ENCODE measurements at regions not wholly inside any gene's neighbourhood (a gene's known extent, or its start where the extent isn't known, plus 50 kb on each side); places are given as distances from the start of the nearest gene placed in this dataset.

DNA sequence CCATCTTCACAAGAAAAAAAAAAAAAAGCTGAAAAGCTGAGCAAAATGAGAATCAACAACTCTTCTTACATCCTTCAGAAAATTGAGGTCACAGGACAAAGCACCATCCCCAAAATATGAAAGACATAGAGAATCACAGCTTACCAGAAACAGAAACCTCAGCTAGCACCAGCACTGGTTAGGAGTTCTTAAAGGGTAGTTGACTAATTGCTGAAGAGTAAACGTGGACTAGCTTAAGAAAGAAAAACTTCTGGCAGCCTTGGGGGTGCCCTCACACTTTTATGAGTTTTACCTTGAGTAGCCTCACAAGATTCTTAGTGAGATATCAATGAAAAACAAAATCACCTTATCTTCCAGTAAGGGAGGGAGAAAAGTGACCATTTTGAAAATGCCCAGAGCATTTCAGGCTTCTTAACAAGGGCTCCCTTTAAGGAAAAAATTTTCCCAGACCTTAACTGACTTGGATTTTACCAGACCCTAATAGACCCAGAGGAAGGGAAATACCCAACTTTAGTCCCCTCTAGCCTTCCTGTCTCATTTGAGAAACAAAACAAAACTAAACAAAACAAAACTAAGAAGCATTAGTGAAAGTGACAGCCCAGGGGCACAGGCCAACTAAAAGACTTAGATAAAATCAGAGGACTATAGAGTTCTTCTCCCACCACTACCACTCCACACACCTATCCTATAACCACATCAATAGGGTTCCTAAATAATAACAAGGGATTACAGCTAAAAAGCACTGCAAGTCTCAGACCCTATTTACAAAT lies 888.6 kb downstream of the DIAPH3 start:
- Histone ChIP-seq H3K27me3 (no peaks in the 10 kb centered on the region), H3K4me1 (no peaks in the 10 kb centered on the region), H3K9me3 (no peaks in the 10 kb centered on the region), H3K27ac (replicated peaks in 1 of 4) (no peak overlapping the region), H3K4me3 (no peak overlapping the region), H3K36me3 (no peaks in the 10 kb centered on the region)
- no peak for DNase-seq (ENCODE audit: extremely low spot score)
- TF ChIP-seq EP300 (IDR thresholded peaks at IDR 0.05): no peak
- no peak for TF ChIP-seq POLR2AphosphoS5 (IDR thresholded peaks at IDR 0.05)
- no peak for TF ChIP-seq POLR2A (IDR thresholded peaks at IDR 0.05; ENCODE audit: low read depth)
- TF ChIP-seq, protein P1, sequence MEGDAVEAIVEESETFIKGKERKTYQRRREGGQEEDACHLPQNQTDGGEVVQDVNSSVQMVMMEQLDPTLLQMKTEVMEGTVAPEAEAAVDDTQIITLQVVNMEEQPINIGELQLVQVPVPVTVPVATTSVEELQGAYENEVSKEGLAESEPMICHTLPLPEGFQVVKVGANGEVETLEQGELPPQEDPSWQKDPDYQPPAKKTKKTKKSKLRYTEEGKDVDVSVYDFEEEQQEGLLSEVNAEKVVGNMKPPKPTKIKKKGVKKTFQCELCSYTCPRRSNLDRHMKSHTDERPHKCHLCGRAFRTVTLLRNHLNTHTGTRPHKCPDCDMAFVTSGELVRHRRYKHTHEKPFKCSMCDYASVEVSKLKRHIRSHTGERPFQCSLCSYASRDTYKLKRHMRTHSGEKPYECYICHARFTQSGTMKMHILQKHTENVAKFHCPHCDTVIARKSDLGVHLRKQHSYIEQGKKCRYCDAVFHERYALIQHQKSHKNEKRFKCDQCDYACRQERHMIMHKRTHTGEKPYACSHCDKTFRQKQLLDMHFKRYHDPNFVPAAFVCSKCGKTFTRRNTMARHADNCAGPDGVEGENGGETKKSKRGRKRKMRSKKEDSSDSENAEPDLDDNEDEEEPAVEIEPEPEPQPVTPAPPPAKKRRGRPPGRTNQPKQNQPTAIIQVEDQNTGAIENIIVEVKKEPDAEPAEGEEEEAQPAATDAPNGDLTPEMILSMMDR (IDR thresholded peaks at IDR 0.05): no peak
- intact Hi-C loops (cut with DNase I): no loop called here
- WGBS: 36% methylated on average over 1 of the region's 1 CpG

DNA sequence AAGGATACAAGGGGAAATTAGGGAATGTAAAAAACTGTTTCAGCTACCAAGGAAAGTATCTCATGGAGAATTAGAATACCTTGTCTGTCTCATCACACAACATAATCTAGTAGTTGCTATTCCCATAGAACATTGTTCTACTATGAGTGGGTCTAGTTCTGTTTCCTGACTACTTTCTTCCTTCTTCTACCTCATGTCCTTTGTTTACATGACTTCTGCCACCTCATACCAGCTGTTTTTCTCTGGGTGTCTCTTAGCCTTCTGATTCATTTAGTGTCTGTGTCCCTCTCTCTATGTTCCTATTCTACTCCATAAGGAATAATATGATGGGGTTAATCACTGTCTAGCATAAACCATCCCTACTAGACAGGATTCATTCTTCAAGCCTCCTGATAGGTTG lies 887.3 kb downstream of the DIAPH3 start:
- no peak for DNase-seq (ENCODE audit: extremely low spot score)
- no peak overlapping the region for H3K27ac ChIP-seq (replicated peaks in 1 of 4)
- H3K4me3 ChIP-seq: no peak overlapping the region
- H3K4me1 ChIP-seq: no peaks in the 10 kb centered on the region
- intact Hi-C loops (cut with DNase I): no loop called here
- TF ChIP-seq EP300 (IDR thresholded peaks at IDR 0.05) (no peak), POLR2A (IDR thresholded peaks at IDR 0.05; ENCODE audit: low read depth) (no peak), POLR2AphosphoS5 (IDR thresholded peaks at IDR 0.05) (no peak)
- TF ChIP-seq, protein P1 (IDR thresholded peaks at IDR 0.05): no peak
- H3K9me3 ChIP-seq: no peaks in the 10 kb centered on the region
- no peaks in the 10 kb centered on the region for H3K36me3 ChIP-seq
- no peaks in the 10 kb centered on the region for H3K27me3 ChIP-seq

DNA sequence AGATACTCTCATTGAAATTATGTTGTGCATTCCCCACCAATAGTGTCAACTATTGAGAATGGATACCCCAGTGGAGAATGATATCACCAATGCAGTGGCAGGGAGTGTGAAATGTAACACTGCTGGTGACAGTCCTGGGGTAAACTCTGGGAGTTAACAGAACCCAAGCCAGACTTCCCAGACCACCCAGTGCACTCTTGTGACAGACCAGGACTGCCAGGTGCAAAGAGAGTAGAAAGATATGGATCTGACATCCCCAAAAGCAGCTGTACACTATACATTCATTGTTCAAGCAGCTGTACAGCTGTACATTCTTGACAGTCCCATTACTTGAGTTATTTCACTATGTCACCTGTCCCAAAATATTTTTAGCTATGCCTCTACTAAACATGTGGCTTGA lies 886.6 kb downstream of the DIAPH3 start:
- TF ChIP-seq, protein P1 (IDR thresholded peaks at IDR 0.05): no peak
- TF ChIP-seq POLR2A (IDR thresholded peaks at IDR 0.05; ENCODE audit: low read depth): no peak
- no peak for TF ChIP-seq EP300 (IDR thresholded peaks at IDR 0.05)
- no peak for TF ChIP-seq POLR2AphosphoS5 (IDR thresholded peaks at IDR 0.05)
- intact Hi-C loops (cut with DNase I): no loop called here
- no peak overlapping the region for H3K27ac ChIP-seq (replicated peaks in 1 of 4)
- H3K4me1 ChIP-seq: no peaks in the 10 kb centered on the region
- H3K4me3 ChIP-seq: no peak overlapping the region
- DNase-seq (ENCODE audit: extremely low spot score): no peak
- no peaks in the 10 kb centered on the region for H3K36me3 ChIP-seq
- H3K27me3 ChIP-seq: no peaks in the 10 kb centered on the region
- no peaks in the 10 kb centered on the region for H3K9me3 ChIP-seq

DNA sequence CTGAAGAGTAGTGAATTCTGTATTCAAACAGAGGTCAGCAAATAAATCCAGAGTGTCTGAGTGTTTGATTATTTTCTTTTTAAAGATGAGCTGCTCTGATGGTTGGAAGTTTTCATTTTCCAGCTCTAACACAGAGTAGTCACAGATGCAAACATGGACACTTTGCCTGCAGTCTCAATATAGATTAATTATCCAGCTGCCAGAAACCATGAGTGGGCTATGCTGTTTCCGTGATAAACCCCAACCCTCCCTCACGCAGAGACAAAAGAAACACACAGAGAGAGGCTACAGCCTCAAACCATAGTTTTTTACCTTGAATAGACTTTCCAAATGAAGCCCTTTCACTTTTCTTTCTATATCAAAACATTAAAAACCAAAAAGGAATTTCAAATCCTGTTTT lies 884.7 kb downstream of the DIAPH3 start:
- no peak overlapping the region for H3K4me3 ChIP-seq
- 57% methylated on average over 2 of the region's 2 CpGs for WGBS
- no peaks in the 10 kb centered on the region for H3K4me1 ChIP-seq
- DNase-seq (ENCODE audit: extremely low spot score): no peak
- H3K9me3 ChIP-seq: no peaks in the 10 kb centered on the region
- intact Hi-C loops (cut with DNase I): no loop called here
- TF ChIP-seq, protein P1 (IDR thresholded peaks at IDR 0.05): no peak
- no peak for TF ChIP-seq EP300 (IDR thresholded peaks at IDR 0.05)
- TF ChIP-seq POLR2A (IDR thresholded peaks at IDR 0.05; ENCODE audit: low read depth): no peak
- TF ChIP-seq POLR2AphosphoS5 (IDR thresholded peaks at IDR 0.05): no peak
- no peaks in the 10 kb centered on the region for H3K36me3 ChIP-seq
- no peak overlapping the region for H3K27ac ChIP-seq (replicated peaks in 1 of 4)
- no peaks in the 10 kb centered on the region for H3K27me3 ChIP-seq

DNA sequence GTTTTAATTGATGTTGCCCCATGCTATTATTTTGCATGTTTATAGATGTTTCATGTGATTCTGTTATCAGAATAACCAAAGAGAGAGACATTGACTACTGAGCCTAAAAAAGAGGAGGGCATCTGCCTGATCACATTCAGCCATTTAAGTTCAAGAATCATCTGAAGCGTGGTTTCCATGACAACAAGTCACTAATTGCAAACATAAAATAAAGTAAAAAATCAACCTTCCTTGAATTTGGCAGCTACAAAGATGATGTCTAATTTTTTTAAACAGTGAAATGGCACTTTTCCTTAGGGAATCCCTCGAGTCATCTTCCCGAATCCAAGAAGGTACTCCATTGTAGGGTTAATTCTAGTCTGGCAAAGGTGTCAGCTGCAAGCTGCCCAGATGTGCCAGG lies 884.2 kb downstream of the DIAPH3 start:
- H3K9me3 ChIP-seq: no peaks in the 10 kb centered on the region
- H3K27me3 ChIP-seq: no peaks in the 10 kb centered on the region
- H3K27ac ChIP-seq (replicated peaks in 1 of 4): no peak overlapping the region
- 84% methylated on average over 3 of the region's 3 CpGs for WGBS
- H3K4me1 ChIP-seq: no peaks in the 10 kb centered on the region
- no peaks in the 10 kb centered on the region for H3K36me3 ChIP-seq
- no peak overlapping the region for H3K4me3 ChIP-seq
- TF ChIP-seq EP300 (IDR thresholded peaks at IDR 0.05) (no peak), POLR2AphosphoS5 (IDR thresholded peaks at IDR 0.05) (no peak)
- TF ChIP-seq, protein P1 (IDR thresholded peaks at IDR 0.05): no peak
- intact Hi-C loops (cut with DNase I): no loop called here
- no peak for DNase-seq (ENCODE audit: extremely low spot score)
